ENCODE measurements at regions not wholly inside any gene's neighbourhood (a gene's known extent, or its start where the extent isn't known, plus 50 kb on each side); places are given as distances from the start of the nearest gene placed in this dataset.
"Not testable (repeated sequence)": the region's sequence is repeated elsewhere in the genome, so short reads cannot be mapped to it uniquely, and the experiment has no call there.

DNA sequence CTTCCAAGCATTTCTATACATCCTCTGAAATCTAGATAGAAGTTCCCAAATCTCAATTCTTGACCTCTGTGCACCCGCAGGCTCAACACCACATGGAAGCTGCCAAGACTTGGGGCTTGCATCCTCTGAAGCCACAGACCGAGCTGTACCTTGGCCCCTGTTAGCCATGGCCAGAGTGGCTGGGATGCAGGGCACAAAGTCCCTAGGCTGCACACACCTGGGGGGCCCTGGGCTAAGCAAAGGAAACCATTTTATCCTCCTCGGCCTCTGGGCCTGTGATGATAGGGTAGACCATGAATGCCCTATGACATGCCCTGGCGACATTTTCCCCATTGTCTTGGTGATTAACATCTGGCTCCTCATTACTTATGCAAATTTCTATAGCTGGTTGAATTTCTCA, 97.1 kb upstream of the CCDC39 start:
- no peak for DNase-seq (ENCODE audit: unreplicated experiment)
- no TSS peak for BruUV-seq (replicated peaks)
- CTCF ChIA-PET = interaction anchor here (1.1 kb wide), 1 partner anchor 87 kb away, joined by 3 read pairs; no protein-coding TSS in a partner anchor
- POLR2A ChIA-PET = no interaction called here
- H3K9me3 Mint-ChIP-seq (ENCODE audit: unreplicated experiment) = peaks cover 28% of the 10 kb centered on the region
- TF ChIP-seq, protein P1, sequence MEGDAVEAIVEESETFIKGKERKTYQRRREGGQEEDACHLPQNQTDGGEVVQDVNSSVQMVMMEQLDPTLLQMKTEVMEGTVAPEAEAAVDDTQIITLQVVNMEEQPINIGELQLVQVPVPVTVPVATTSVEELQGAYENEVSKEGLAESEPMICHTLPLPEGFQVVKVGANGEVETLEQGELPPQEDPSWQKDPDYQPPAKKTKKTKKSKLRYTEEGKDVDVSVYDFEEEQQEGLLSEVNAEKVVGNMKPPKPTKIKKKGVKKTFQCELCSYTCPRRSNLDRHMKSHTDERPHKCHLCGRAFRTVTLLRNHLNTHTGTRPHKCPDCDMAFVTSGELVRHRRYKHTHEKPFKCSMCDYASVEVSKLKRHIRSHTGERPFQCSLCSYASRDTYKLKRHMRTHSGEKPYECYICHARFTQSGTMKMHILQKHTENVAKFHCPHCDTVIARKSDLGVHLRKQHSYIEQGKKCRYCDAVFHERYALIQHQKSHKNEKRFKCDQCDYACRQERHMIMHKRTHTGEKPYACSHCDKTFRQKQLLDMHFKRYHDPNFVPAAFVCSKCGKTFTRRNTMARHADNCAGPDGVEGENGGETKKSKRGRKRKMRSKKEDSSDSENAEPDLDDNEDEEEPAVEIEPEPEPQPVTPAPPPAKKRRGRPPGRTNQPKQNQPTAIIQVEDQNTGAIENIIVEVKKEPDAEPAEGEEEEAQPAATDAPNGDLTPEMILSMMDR (IDR thresholded peaks at IDR 0.05; ENCODE audit: unreplicated experiment) = no peak
- H3K4me1 Mint-ChIP-seq (ENCODE audit: insufficient read depth, unreplicated experiment) = no peaks in the 10 kb centered on the region
- H3K27me3 Mint-ChIP-seq (ENCODE audit: insufficient read depth, unreplicated experiment) = no peaks in the 10 kb centered on the region
- H3K4me3 Mint-ChIP-seq (ENCODE audit: unreplicated experiment) = no peak overlapping the region
- intact Hi-C loops (cut with micrococcal nuclease) = no loop called here
- H3K36me3 Mint-ChIP-seq (ENCODE audit: insufficient read depth, unreplicated experiment) = no peaks in the 10 kb centered on the region
- no peak overlapping the region for H3K27ac Mint-ChIP-seq (ENCODE audit: low read depth, unreplicated experiment)

GRCh38 chr3:180782195-180782984, 103.1 kb upstream of the CCDC39 start:
- Mint-ChIP-seq H3K9me3 (ENCODE audit: unreplicated experiment) (peaks cover 19% of the 10 kb centered on the region), H3K27ac (ENCODE audit: low read depth, unreplicated experiment) (no peak overlapping the region), H3K36me3 (ENCODE audit: insufficient read depth, unreplicated experiment) (no peaks in the 10 kb centered on the region), H3K4me1 (ENCODE audit: insufficient read depth, unreplicated experiment) (no peaks in the 10 kb centered on the region), H3K4me3 (ENCODE audit: unreplicated experiment) (no peak overlapping the region), H3K27me3 (ENCODE audit: insufficient read depth, unreplicated experiment) (no peaks in the 10 kb centered on the region)
- intact Hi-C loops (cut with micrococcal nuclease) = loop anchor here (1.0 kb wide), 1 partner anchor 92 kb away; no protein-coding TSS in a partner anchor
- no TSS peak for BruUV-seq (replicated peaks)
- ChIA-PET CTCF (interaction anchor here (0.7 to 6.8 kb wide), 27 partner anchors 9 to 1211 kb away, joined by 3 to 89 read pairs (median 5); no protein-coding TSS in a partner anchor), POLR2A (interaction anchor here (0.5 to 1.6 kb wide), 8 partner anchors 26 to 501 kb away, joined by 3 to 6 read pairs (median 4); partner anchors contain the start of gene TTC14)
- TF ChIP-seq, protein P1 (IDR thresholded peaks at IDR 0.05; ENCODE audit: unreplicated experiment) = peak; percentile 40
- DNase-seq (ENCODE audit: unreplicated experiment) = peak; percentile 13

DNA sequence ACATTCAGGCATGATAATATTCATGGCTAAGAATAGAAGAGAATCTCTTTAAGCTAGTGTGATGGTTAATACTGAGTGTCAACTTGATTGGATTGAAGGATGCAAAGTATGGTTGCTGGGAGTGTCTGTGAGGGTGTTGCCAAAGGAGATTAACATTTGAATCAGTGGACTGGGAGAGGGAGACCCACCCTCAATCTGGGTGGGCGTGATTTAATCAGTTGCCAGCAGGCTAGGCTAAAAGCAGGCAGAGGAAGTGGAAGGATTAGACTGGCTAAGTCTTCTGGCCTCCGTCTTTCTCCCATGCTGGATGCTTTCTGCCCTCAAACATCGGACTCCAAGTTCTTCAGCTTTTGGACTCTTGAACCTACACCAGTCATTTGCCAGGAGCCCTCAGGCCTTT, 106.9 kb upstream of the CCDC39 start:
- BruUV-seq (replicated peaks); H3K4me1 Mint-ChIP-seq (ENCODE audit: insufficient read depth, unreplicated experiment); DNase-seq (ENCODE audit: unreplicated experiment); H3K9me3 Mint-ChIP-seq (ENCODE audit: unreplicated experiment); H3K27ac Mint-ChIP-seq (ENCODE audit: low read depth, unreplicated experiment); H3K27me3 Mint-ChIP-seq (ENCODE audit: insufficient read depth, unreplicated experiment); H3K36me3 Mint-ChIP-seq (ENCODE audit: insufficient read depth, unreplicated experiment); intact Hi-C loops (cut with micrococcal nuclease); H3K4me3 Mint-ChIP-seq (ENCODE audit: unreplicated experiment): not testable (repeated sequence)
- ChIA-PET CTCF (interaction anchor here (2.1 kb wide), 1 partner anchor 96 kb away, joined by 9 read pairs; no protein-coding TSS in a partner anchor), POLR2A (interaction anchor here (0.6 kb wide), 1 partner anchor 23 kb away, joined by 3 read pairs; no protein-coding TSS in a partner anchor)

DNA sequence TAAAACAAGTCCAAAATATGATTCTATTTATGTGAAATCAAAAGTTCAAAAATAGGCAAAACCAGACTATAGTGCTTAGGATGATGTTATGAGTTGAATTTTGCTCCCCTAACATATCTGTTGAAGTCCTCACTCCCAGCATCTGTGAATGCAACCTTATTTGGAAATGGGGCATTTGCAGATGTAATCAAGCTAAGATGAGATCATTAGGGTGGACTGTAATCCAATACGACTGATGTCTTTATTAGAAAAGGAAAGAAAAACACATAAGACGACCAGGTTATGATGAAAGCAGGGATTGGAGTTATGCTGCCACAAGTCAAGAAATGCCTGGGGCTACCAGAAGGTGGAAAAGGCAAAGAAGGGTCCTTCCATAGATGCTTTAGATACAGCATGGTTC, 110.5 kb upstream of the CCDC39 start:
- TF ChIP-seq, protein P1 (IDR thresholded peaks at IDR 0.05; ENCODE audit: unreplicated experiment) = no peak
- H3K27ac Mint-ChIP-seq (ENCODE audit: low read depth, unreplicated experiment) = no peak overlapping the region
- no peaks in the 10 kb centered on the region for H3K4me1 Mint-ChIP-seq (ENCODE audit: insufficient read depth, unreplicated experiment)
- H3K36me3 Mint-ChIP-seq (ENCODE audit: insufficient read depth, unreplicated experiment) = no peaks in the 10 kb centered on the region
- no peak overlapping the region for H3K4me3 Mint-ChIP-seq (ENCODE audit: unreplicated experiment)
- POLR2A ChIA-PET = no interaction called here
- BruUV-seq (replicated peaks) = no TSS peak
- H3K27me3 Mint-ChIP-seq (ENCODE audit: insufficient read depth, unreplicated experiment) = no peaks in the 10 kb centered on the region
- CTCF ChIA-PET = interaction anchor here (0.6 kb wide), 2 partner anchors 21 to 193 kb away, joined by 3 read pairs; no protein-coding TSS in a partner anchor
- no peaks in the 10 kb centered on the region for H3K9me3 Mint-ChIP-seq (ENCODE audit: unreplicated experiment)
- intact Hi-C loops (cut with micrococcal nuclease) = no loop called here
- no peak for DNase-seq (ENCODE audit: unreplicated experiment)

All from MCF 10A (cell line).